Middle frontal gyrus (tissue), 1 donor: ENCODE measurements at regions not wholly inside any gene's neighbourhood (a gene's known extent, or its start where the extent isn't known, plus 50 kb on each side); places are given as distances from the start of the nearest gene placed in this dataset.

ENCODE experiments used
- DNase-seq: peaks from one replicate; pipeline ENCODE4 v3.0.0-alpha.2; 2015; ENCODE audit warnings: low spot score; ENCODE audit errors: extremely low spot score

- DNase-seq = no peak
Measured at GRCh38 chr1:221069178-221069903, 190.1 kb downstream of the HLX start.

GRCh38 chr1:221069986-221070385 is 190.7 kb downstream of the HLX start:
- no peak for DNase-seq

GRCh38 chr1:221071777-221072176 is 192.5 kb downstream of the HLX start:
- no peak for DNase-seq

GRCh38 chr1:221072214-221072613 is 193.0 kb downstream of the HLX start:
- no peak for DNase-seq

- no peak for DNase-seq
Measured at GRCh38 chr1:221074332-221074731, 195.1 kb downstream of the HLX start.

- no peak for DNase-seq
Measured at GRCh38 chr1:221075911-221076310, 196.7 kb downstream of the HLX start.

- no peak for DNase-seq
Measured at GRCh38 chr1:221076391-221076811, 197.2 kb downstream of the HLX start.

GRCh38 chr1:221078260-221078965 is 199.2 kb downstream of the HLX start:
- DNase-seq = no peak

GRCh38 chr1:221083902-221084301 is 204.7 kb downstream of the HLX start:
- no peak for DNase-seq

- no peak for DNase-seq
Measured at GRCh38 chr1:221084681-221085080, 205.4 kb downstream of the HLX start.

- no peak for DNase-seq
Measured at GRCh38 chr1:221085701-221086375, 206.6 kb downstream of the HLX start.

GRCh38 chr1:221087919-221088318 is 208.7 kb downstream of the HLX start:
- DNase-seq = no peak

- DNase-seq = no peak
Measured at GRCh38 chr1:221089273-221089672, 210.0 kb downstream of the HLX start.

- DNase-seq = no peak
Measured at GRCh38 chr1:221089803-221090202, 210.6 kb downstream of the HLX start.

GRCh38 chr1:221093903-221094791 is 214.9 kb downstream of the HLX start:
- no peak for DNase-seq

GRCh38 chr1:221097479-221098281 is 218.4 kb downstream of the HLX start:
- DNase-seq = no peak

GRCh38 chr1:221098471-221099405 is 219.5 kb downstream of the HLX start:
- no peak for DNase-seq

GRCh38 chr1:221099747-221100595 is 220.7 kb downstream of the HLX start:
- DNase-seq = no peak
